GM19324 (cell line): ENCODE measurements at regions not wholly inside any gene's neighbourhood (a gene's known extent, or its start where the extent isn't known, plus 50 kb on each side); places are given as distances from the start of the nearest gene placed in this dataset.
"Not testable (repeated sequence)": the region's sequence is repeated elsewhere in the genome, so short reads cannot be mapped to it uniquely, and the experiment has no call there.

ENCODE experiments used
- ATAC-seq: cut with Tn5 transposase; IDR thresholded peaks from one replicate; pipeline ENCODE4 v1.9.1; 2021; ENCODE audit warnings: mild to moderate bottlenecking, moderate library complexity; ENCODE audit not compliant: unreplicated experiment, low FRiP score

DNA sequence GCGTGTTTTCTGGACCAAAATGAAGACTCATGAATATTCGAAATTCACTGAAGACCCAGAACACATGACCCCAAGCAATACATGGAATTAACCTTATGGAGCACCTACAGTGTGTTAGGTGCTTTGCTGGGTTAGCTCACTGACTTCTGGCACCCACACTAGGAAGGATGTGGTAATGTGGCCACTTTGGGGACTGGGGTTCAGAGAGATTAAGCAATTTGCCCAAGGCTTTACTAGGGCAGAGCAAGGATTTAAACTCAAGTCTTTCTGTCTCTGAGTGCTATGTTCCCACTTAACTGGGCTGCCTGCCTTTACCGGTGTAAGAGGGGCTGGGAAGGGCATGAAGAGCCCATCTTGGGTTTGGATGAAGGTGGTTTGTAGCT, 162.0 kb upstream of the ATP6AP2 start:
- no peak for ATAC-seq

DNA sequence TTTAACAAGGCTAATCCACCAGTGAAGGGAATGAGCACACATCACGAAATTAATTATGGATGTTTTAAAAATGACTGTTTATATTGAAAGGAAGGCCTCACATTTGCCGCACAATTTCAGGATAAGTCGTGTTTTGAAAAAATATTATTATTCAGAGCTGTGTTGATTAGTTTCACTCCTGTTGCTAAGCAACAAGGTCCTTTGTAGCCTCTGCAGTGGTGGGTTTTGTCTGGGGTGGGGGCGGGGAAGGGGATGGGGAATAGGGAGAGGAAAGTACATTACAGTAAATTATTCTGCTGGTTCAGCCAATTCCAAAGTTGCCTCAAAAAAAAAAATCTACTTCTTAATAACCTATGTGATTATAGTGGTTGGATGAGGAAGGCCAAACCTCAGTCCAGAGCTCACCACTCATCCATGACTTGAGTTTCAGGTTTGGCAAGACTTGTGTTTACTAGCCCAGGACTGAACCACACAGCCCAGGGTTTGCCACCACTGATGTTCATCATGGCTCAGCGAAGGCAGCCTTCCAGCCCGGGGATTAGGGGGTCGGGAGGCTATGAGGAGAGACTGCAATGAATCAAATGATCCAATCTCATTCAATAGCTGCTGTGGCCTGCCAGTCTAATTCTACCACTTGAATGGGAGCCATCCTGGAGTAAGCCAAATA, 162.5 kb upstream of the ATP6AP2 start:
- no peak for ATAC-seq

DNA sequence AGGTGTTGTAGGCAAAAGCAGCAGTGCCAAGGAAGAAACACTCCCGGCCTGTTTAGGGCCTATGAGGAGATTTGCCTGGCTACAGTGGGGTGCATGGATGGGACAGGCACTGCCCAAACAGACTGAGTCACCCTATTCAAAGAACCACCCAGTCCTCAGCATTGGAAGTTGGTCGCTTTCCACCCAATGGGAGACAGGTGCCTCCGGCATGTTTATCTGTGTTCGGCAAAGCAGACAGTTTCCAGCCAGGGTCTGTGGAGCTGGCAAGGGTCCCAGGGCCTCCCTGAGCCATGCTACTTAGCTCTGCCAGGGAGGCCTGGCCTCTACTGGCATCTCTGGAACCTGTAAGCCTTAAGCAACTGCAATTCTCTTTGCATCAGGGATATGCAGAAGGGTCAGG, 165.1 kb upstream of the ATP6AP2 start:
- ATAC-seq, result no peak

DNA sequence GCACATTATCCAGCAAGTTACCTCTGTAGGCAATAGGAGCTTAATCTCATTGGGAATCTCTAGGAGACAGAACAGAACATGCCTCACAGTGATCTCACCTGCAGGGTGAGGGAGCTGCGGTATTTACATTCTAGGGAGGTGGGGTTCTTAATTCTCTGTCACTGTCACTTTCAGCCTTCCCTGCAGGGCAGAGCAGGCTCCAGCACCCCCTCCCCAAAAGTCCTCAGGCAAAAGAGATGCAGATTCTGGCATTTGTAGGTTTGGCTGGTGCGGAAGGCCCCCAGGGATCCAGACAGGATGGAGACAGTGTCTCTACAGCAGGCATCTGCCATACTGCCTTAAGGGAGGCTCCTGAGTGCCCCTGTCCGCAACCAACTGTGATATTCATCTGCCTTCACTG, 166.4 kb upstream of the ATP6AP2 start:
- no peak for ATAC-seq

DNA sequence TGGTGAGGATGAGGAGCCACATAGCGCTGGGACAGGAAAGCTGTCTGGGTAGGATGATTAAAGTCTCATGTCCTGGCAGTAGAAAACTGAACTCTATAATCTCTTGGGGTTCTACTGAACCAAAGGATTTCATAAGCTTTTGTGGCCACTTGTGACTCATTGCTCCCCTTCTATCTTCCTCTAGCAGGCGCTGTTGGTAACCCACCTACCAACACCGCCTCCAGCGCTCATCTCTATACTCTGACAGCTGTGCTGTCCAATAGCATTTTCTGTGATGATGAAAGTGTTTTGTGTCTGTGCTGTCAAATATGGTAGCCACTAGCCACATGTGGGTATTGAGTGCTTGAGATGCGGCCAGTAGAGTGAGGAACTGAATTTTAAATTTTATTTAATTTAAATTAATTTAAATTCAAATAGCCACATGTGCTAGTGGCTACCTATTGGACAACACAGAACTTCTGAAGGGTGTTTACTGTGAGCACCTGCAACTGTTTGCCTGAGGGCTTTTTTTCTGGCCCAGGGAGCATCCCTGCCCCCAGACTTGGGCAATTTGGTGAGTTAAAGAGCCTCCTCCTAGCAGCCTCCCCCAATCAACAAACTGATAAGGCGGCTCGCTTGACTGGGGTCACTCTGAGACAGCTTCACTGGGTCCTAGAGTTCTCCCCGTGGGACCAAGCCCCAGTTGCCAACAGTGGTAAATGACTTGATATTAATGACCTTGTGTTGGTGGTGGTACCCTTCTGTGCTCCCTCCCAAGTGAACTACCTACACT, 169.2 kb upstream of the ATP6AP2 start:
- no peak for ATAC-seq

DNA sequence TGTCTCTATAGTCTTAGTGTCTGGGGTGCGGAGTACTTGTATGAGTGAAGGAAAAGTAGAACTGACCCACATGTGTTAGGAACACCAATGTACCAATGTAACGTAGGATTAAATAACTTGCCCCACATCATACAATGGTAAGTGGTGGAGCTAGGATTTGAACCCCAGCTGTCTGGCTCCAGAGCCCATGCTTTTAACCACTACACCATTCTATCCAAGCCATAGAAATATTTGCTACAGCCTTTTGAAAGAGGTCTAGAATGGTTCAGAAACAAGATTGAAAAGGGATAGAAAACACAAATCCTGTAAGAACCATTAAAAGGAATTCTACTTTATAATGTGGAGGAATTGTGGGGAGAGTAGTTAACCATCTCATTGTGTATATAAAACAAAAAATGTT, 169.9 kb upstream of the ATP6AP2 start:
- ATAC-seq, result no peak

DNA sequence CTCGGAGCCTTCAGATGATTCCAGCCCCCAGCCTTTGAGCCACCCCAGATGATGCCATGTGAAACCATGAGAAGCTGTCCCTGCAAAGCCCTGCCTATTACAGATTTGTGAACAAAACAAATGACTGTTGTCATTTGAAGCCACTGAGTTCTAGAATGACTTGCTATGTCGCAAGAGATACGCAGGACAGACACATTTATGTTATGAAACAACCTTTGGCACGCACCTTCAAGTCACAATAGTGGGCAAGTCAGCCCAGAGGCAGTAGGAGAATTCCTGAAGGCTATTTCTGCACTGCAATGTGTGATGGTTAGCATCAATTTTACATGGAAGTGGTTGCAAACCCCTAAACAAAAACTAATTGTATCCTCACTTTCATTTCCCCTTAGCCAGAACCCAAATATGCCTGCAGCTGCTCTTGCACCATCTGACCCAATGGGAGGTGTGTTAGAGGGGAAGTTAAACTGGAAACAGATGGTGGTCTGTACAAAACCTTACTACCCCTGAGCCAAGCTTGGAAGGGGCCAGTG, 174.4 kb upstream of the ATP6AP2 start:
- no peak for ATAC-seq

DNA sequence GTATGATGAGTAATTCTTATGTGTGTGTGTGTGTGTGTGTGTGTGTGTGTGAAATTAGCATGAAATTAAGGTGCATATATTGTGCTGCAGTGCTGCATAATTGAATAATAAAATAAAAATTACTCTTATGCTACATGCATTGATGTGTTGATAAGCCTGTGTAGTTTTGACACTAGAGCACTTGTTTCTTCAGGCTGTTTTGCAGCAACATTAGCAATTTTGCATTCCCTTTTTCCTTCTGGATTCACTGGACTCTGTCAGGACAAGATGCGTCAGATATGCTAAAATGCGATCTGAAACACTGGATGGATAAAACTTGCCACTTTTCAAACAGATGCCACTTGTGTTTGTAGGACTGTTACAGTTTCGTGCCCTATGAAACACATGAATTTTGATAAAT, 175.4 kb upstream of the ATP6AP2 start:
- ATAC-seq, result no peak

DNA sequence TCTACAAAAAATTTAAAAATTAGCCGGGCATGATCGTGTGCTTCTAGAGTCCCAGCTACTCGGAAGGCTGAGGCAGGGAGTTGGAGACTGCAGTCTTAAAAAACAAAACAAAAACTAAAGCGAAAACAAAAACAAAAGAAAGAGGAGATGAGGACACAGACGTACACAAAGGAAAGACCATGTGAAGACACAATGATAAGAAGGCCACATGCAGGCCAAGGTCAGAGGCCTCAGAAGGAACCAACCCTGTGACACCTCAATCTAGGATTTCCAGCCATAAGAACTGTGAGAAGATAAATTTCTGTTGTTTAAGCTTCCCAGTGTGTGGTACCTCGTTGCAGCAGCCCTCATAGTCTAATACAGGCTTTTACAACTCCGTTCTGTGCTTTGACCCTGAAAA, 177.0 kb upstream of the ATP6AP2 start:
- no peak for ATAC-seq

DNA sequence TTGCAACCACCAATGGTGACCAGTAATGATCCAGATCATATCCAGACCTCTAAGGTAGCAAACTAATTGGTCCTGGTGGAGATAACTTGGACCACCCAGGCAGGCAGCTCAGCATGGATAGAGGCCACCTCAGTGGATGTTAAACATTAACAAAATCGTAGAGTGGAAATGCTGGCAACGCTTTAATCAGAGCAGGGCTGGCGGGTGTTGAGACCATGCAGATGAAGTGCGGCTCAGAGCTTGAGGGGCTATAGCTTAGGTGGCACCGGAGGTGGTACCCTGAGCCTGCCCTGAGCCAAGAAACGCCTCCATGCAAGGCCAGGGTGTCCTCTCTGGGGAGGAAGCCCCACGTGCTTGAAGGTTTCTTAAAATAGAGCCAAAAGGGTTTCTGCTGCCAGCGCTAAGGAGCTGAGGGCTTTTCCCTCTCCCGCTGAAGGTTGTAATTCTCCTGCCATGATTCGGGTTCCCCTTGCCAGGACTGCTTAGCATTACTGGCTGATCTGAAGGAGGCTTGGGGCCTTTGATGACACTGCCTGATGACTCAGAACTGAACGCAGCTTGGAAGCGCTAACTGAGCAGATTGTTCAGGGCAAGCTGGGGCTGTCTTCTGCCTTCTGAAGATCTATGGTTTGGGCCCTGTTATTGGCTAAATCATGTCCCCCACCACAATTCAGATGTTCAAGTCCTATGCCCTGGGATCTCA, 177.8 kb upstream of the ATP6AP2 start:
- no peak for ATAC-seq

DNA sequence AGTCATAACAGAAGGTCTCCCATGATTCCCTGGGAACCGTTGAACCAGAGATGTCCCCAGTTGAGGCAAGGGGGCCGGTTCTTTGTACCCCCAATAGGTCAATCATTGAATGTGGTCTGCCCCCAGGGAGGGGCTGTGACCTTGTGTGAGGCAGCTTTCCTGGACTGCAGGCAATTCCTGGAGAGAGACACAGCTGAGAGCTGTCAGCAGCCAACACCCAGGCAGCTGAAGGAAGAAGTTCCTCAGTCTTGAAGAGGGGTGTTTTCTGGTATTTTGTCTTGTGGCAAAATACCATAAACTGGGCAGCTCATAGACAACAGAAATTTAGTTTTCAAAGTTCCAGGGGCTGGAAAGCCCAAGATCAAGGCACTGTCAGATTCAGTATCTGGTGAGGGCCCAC, 185.7 kb upstream of the ATP6AP2 start:
- no peak for ATAC-seq

DNA sequence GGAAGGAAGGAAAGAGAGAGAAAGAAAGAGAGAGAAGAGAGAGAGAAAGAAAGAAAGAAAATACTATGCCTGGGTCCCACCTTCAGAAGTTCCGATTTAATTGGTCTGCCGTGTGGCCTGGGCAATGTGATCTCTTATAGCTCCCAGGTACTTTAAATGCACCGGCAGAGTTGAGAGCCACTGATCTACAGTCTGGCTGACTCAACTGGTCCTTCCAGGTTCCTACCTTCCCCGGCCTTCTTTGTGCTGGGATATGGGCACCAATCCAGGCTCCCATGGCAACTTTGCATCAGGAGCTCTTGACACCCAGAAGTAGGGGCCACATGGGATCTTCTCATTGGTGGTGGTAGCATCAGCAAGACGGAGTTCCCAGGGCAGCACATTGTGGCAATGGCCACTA, 186.5 kb upstream of the ATP6AP2 start:
- no peak for ATAC-seq

DNA sequence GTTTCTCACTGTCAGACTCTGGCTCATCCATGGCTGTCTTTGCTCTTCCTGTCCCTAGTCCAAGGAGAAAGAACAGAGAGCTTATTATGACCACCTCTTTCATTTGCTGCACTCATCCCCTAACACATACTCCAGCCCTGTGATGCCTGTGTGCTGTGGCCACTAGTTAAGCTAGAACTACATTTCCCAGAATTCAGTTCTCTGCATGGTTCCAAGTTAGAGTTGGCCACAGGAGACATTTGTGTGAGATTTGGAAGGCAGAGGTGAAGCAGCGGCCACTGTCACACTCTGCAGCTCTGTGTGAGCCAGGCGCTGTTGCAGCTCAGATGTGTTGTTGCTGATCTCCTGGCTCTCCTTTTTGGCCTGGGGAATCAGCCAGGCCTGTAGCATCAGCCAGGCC, 188.2 kb upstream of the ATP6AP2 start:
- no peak for ATAC-seq

DNA sequence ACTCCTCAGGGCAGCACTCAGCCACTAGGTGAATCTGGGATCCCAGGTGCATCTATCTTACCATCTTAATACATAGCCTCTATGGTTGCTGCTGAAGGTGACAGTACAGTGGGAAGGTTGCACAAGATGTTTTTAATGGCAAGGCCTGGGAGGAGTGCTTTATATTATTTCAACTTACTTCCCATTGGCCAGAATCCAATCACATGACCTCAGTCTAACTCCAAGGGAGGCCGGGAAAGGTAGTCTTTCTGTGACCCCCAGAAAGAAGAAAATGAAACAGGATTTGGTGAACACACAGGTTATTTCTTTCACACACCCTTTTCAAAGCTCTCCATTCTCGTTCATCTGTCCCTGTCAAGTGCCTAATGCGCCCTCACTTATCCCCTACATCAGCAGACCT, 189.1 kb upstream of the ATP6AP2 start:
- no peak for ATAC-seq

DNA sequence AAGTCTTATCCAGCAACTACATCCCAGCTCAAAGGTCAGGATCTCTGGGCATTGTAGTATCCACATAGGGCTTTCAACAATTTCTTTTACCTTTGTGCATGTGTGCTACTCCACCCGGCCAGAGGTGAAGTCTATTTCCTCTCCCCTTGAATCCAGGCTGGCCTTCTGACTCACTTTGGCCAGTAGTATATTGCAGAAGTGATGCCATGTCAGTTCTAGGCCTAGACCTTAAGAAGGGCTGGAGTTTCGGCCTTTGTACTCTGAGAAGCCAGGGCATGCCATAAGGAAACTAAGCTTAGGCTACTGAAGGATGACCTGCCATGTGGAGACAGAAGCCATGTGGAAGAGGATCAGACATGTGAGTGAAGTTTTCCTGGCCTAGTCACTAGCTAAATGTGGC, 191.2 kb upstream of the ATP6AP2 start:
- no peak for ATAC-seq

DNA sequence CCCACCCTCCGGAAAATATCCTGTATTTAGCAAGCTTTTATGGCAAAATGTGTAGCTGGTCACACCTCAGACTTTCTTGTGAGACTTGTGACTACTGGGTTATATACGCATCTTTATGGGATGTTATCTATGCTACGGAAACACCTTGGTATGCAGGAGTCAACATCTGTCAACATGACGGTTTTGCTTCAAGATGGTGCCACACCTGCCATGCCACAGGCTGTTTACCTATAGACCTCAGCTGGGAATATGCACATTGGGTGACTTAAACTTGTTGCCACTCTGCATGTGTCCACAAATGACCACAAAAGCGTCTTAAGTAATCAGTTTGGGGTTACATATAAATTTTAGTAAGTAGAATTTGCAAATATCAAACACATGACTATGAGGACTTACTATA, 192.3 kb upstream of the ATP6AP2 start:
- no peak for ATAC-seq

DNA sequence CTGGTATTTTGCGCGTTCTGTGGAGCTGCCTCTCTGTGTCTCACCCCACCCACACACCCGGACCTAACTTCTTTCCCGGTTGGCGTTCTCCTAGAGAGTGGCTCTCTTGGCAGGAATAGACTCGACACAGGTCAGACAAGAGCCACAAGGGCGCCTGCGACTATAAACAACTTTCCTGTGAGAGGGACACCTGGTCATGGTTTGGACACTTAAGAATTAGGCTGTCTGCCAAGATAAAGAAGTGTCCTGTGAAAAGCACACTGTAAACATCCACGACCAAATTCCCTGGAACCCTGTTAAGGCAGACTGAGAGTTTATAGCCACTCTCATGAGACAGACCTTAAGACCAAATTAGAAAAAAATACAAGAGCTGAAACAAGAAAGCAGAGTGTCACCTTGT, 192.9 kb upstream of the ATP6AP2 start:
- not testable (repeated sequence) for ATAC-seq

DNA sequence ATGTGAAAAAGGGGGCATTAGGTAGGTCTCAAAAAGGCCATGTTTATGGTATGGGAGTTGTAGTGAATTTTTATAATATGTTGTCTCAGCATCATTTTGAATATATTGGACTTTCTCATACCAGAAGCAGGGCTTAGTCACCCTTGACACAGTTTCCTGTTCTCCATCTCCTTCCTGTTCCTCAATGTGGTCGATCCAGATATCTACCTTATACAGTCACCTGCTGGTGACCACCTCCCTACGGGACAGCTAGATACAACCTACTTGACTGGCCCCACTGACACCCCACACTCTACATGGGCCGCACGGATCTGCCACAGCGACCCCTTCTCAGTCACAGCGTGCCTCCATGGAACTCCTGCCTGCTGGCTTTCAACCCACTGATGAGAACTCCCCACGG, 193.5 kb upstream of the ATP6AP2 start:
- ATAC-seq, result not testable (repeated sequence)

DNA sequence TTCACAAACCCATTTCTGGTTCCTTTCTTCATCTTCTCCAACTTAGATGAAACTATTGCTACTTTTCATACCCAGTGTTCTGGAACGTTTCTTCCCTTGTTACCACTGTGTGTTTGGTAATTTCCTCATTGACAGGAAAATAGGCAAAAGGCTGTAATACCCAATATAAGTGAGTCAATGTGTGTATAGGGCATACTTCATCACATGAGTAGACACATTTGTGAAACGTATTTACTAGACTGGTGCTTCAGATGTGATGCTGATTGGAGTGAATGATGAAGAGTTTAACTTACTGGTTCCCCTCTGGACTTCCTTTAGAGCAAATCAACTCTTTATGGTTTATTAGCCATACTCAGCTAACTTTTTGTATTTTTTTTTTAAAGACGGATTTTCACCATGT, 195.1 kb upstream of the ATP6AP2 start:
- no peak for ATAC-seq

DNA sequence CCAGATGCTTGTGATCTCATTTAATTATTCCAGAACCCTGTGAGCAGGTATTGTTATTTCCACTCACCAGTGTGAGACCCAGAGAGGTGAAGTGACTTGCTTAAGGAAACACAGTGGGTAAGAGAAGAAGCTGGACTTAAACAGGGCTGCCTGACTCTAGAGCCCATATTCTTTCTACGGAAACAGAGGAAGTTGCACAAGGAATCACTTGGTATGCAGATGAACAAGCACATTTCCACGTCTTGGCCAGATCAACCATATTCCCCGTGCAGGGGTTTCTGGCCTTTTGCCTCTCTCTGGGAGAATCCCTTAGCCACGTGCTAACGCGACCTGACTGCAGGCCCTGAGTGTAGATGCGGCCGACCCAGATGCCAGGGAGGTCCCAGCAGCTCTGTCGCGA, 195.5 kb upstream of the ATP6AP2 start:
- ATAC-seq, result no peak

DNA sequence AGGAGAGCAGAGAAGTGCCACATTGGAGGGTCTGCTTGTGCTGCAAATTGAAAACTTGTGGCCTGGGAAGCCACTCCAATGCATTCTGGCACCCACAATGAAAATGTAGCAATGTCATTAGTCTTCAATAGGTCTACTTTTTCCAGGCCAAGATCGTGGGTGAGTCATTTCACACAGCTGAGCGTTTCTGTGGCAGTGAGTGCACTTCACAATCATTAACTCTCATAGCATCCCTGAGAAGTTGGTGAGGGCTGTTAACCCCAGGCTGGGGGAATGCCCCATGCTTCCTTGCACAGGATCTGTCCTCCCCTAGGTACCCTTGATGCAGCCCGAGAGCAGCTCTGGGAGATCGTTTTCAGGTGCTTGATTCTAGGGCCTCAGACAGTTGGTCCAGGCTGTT, 196.8 kb upstream of the ATP6AP2 start:
- ATAC-seq, result no peak

DNA sequence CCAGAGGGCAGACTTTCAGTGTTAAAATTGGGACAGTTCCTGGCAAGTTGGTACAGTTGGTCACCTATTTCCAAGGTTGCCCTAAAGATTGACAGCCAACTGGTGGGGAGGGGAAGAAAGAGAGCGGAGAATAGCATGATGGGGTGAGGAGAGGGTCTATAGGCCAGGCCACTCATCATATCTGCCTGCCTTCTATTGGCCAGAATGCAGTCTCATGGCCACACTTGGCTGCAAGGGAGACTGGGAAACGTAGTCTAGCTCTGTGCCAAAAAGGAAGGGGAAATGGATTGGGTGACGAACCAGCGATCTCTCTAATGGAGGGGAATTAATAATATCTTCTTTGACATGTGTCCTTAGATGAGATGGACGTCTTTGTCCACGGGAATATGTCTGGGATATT, 197.4 kb upstream of the ATP6AP2 start:
- no peak for ATAC-seq
